Left ventricle myocardium inferior (tissue), 1 donor: ENCODE measurements at regions not wholly inside any gene's neighbourhood (a gene's known extent, or its start where the extent isn't known, plus 50 kb on each side); places are given as distances from the start of the nearest gene placed in this dataset.
"Not testable (repeated sequence)": the region's sequence is repeated elsewhere in the genome, so short reads cannot be mapped to it uniquely, and the experiment has no call there.

Experiments
- DNase-seq: peaks from one replicate; pipeline ENCODE4 v3.0.0-alpha.2; 2020
- H3K27ac ChIP-seq: fragments of 200-600 bp; replicated peaks from 2 replicates; pipeline ENCODE4 v1.8.0; 2021
- H3K27me3 ChIP-seq: fragments of 200-600 bp; 2 replicates; pipeline ENCODE4 v1.8.0; 2021; ENCODE audit warnings: low read depth
- H3K36me3 ChIP-seq: fragments of 200-600 bp; 2 replicates; pipeline ENCODE4 v1.8.0; 2021
- H3K4me1 ChIP-seq: fragments of 200-600 bp; 2 replicates; pipeline ENCODE4 v1.8.0; 2021
- H3K4me3 ChIP-seq: fragments of 200-600 bp; 2 replicates; pipeline ENCODE4 v1.8.0; 2021; ENCODE audit warnings: mild to moderate bottlenecking, moderate library complexity
- H3K9me3 ChIP-seq: fragments of 200-600 bp; replicated peaks from 2 replicates; pipeline ENCODE4 v1.8.0; 2021
- intact Hi-C: fragments of 100-400 bp; cut with micrococcal nuclease; formaldehyde crosslinking; loops from one replicate; pipeline ENCODE4 v1.11.0; 2022
- TF ChIP-seq, protein P1 (sequence below): fragments of 200-600 bp; IDR thresholded peaks from 2 replicates; pipeline ENCODE4 v1.8.0; 2021; ENCODE audit warnings: antibody characterized with exemption, mild to moderate bottlenecking, borderline replicate concordance
- donor health status: DM: no; HTN: yes; CAD: no; lungs with severe emphysema.

DNA sequence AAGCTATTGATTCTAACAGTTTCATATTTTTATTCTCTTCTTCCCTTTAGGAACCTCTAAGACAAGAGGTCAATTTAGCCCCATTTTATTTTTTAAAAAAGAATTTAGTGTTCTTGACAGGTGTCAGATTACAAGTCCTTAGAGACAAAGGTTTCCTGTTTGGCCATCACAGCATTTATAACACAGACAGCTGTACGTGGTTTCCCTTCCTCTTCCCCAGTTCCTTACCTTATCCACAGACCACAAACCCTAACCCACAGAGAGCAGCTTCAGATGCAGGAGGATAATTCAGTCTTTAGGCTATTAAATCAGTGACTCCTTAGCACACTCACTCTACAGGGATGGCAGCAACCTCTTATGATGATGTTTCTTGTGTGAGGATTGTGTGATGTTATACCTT lies 1210.1 kb downstream of the DIAPH3 start:
- peaks cover 26% of the 10 kb centered on the region for H3K9me3 ChIP-seq
- H3K36me3 ChIP-seq, result no peaks in the 10 kb centered on the region
- no peaks in the 10 kb centered on the region for H3K27me3 ChIP-seq
- DNase-seq, result no peak
- H3K4me3 ChIP-seq, result no peak overlapping the region
- no peaks in the 10 kb centered on the region for H3K4me1 ChIP-seq
- H3K27ac ChIP-seq, result no peak overlapping the region
- TF ChIP-seq, protein P1, sequence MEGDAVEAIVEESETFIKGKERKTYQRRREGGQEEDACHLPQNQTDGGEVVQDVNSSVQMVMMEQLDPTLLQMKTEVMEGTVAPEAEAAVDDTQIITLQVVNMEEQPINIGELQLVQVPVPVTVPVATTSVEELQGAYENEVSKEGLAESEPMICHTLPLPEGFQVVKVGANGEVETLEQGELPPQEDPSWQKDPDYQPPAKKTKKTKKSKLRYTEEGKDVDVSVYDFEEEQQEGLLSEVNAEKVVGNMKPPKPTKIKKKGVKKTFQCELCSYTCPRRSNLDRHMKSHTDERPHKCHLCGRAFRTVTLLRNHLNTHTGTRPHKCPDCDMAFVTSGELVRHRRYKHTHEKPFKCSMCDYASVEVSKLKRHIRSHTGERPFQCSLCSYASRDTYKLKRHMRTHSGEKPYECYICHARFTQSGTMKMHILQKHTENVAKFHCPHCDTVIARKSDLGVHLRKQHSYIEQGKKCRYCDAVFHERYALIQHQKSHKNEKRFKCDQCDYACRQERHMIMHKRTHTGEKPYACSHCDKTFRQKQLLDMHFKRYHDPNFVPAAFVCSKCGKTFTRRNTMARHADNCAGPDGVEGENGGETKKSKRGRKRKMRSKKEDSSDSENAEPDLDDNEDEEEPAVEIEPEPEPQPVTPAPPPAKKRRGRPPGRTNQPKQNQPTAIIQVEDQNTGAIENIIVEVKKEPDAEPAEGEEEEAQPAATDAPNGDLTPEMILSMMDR, result no peak
- intact Hi-C loops, result no loop called here

DNA sequence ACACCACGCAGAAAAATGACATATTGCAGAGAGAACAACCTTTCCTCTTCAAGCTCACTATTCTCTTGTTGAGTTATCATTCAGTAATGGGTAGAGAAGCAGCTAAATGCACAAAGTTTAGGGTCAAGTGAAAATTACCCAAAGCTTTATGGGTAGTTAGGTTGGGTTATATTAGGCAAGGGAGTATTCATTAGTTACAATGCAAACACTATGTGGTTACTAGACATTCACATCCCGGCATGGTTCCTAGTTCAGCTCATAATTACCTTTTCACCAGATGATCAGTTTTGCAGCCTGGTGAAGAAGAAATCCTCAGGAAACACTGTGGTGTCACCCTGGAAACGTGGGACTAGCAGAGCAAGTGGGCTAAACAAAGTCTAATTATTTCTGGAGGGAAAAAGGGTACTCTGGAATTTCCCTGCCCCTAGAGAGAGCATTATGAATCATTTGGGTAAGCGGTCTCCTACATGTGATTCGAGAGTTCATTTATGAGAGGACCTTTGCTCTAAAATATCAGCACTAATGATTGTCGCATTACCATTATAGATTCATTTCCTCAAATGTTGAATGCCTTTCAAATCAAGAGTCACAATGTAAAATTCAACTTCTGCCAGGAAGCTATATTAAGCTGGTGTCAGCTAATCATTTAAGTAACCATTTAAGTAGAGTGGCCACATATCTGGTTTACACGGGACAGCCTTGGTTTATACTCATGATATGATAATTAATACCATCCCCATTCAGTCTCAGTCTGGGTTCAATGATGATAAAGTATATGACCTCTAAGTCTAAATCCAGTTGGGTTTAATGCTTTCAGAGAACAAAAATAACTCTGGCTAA lies 1208.0 kb downstream of the DIAPH3 start:
- intact Hi-C loops, result no loop called here
- Histone ChIP-seq H3K4me1 (no peaks in the 10 kb centered on the region), H3K9me3 (peaks cover 5% of the 10 kb centered on the region), H3K4me3 (no peak overlapping the region), H3K27ac (no peak overlapping the region), H3K36me3 (no peaks in the 10 kb centered on the region), H3K27me3 (no peaks in the 10 kb centered on the region)
- no peak for DNase-seq
- TF ChIP-seq, protein P1, result no peak

DNA sequence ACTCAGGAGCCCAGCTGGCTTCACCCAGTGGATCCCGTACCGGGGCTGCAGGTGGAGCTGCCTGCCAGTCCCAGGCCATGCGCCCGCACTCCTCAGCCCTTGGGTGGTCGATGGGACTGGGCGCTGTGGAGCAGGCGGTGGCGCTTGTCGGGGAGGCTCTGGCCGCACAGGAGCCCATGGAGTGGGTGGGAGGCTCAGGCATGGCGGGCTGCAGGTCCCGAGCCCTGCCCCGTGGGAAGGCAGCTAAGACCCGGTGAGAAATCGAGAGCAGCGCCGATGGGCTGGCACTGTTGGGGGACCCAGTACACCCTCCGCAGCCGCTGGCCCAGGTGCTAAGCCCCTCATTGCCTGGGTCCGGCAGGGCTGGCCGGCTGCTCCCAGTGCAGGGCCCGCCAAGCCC lies 1205.6 kb downstream of the DIAPH3 start:
- DNase-seq, H3K27me3 ChIP-seq, H3K36me3 ChIP-seq, H3K4me1 ChIP-seq, H3K4me3 ChIP-seq, intact Hi-C loops, H3K9me3 ChIP-seq, H3K27ac ChIP-seq: not testable (repeated sequence)

DNA sequence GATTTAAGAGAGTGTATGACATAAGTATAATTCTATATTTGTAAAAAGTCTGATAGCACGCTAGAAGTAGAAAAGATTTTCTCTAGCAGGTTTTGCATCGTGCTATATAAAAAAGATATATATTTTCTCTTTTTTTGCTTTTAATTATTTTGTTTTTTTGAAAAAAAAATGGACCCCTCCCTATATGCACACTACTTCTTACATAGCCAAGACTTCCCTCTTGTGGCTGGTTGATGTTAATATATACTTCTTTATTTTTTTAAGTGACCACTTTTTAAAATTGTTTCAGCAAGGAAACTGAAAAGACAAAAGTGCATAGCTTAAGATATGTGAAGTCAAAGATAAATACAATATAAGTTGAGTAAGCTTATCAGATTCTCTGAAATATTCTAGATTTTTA lies 1202.8 kb downstream of the DIAPH3 start:
- H3K4me1 ChIP-seq, result no peaks in the 10 kb centered on the region
- TF ChIP-seq, protein P1, result peak; percentile 46
- no peaks in the 10 kb centered on the region for H3K27me3 ChIP-seq
- no peaks in the 10 kb centered on the region for H3K9me3 ChIP-seq
- intact Hi-C loops, result no loop called here
- no peak overlapping the region for H3K27ac ChIP-seq
- no peak overlapping the region for H3K4me3 ChIP-seq
- no peak for DNase-seq
- no peaks in the 10 kb centered on the region for H3K36me3 ChIP-seq

DNA sequence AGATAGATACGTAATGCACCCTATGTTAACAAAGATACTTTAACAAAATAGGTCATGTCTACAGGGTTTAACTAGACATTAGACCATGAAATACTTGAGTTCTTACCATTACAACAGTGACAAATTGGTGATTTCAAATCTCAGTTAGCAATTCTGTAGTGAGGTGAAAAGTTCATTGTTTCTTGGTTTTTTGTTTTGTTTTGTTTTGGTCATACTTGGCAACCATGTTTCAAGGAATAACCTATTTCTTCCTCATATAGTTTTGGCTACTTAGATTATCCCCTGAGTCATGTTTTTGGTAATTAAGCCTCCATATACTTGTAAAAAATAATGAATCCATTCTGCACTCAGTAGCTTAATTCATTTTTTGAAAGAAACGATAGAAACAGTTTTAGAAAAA lies 1200.4 kb downstream of the DIAPH3 start:
- no peaks in the 10 kb centered on the region for H3K36me3 ChIP-seq
- no peaks in the 10 kb centered on the region for H3K4me1 ChIP-seq
- TF ChIP-seq, protein P1, result no peak
- no peaks in the 10 kb centered on the region for H3K9me3 ChIP-seq
- no peaks in the 10 kb centered on the region for H3K27me3 ChIP-seq
- intact Hi-C loops, result no loop called here
- H3K4me3 ChIP-seq, result no peak overlapping the region
- H3K27ac ChIP-seq, result no peak overlapping the region
- no peak for DNase-seq

DNA sequence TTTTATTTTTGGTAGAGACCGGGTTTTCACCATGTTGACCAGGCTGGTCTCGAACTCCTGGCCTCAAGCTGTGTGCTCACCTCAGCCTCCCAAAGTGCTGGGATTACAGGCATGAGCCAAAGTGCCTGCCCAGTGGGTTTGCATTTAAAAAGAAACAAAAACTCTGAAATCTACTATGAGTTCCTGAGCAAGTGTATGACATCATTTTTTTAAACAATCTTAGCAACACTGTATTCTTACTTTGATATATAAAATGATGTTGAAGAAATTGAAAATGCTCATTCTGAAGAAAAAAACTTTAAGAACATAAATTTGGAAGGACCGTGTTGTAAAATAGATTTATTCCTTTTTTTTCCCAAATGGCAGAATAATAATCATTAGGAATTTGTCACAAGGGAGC lies 1199.7 kb downstream of the DIAPH3 start:
- intact Hi-C loops, result no loop called here
- Histone ChIP-seq H3K9me3 (no peaks in the 10 kb centered on the region), H3K27ac (no peak overlapping the region), H3K4me3 (no peak overlapping the region), H3K36me3 (no peaks in the 10 kb centered on the region), H3K27me3 (no peaks in the 10 kb centered on the region), H3K4me1 (no peaks in the 10 kb centered on the region)
- no peak for DNase-seq
- TF ChIP-seq, protein P1, result no peak
